AG04450 (cell line): ENCODE measurements at regions not wholly inside any gene's neighbourhood (a gene's known extent, or its start where the extent isn't known, plus 50 kb on each side); places are given as distances from the start of the nearest gene placed in this dataset.

ENCODE experiments used
- CTCF ChIA-PET: fragments of 300-600, 350-600 bp; formaldehyde crosslinking; extraction: SDS; loops from one replicate; lab custom pipeline; 2022; ENCODE audit warnings: antibody characterized with exemption, inconsistent platforms; lab: Charles Lee
- POLR2A ChIA-PET: fragments of 350-600 bp; formaldehyde crosslinking; extraction: SDS; loops from one replicate; lab custom pipeline; 2021; ENCODE audit warnings: antibody characterized with exemption, inconsistent platforms; lab: Yijun Ruan, JAX
- DNase-seq: peaks from one replicate; pipeline ENCODE4 v3.0.0-alpha.2; 2011; ENCODE audit warnings: low read depth, low spot score
- H3K27ac ChIP-seq: one replicate; pipeline ENCODE4 v1.5.1; 2012; ENCODE audit warnings: low read depth, low read length, control low read depth
- H3K27me3 ChIP-seq: one replicate; pipeline ENCODE4 v1.6.0; 2012; ENCODE audit warnings: low read length; ENCODE audit not compliant: control insufficient read depth, insufficient read depth
- H3K4me3 ChIP-seq: 2 replicates; pipeline ENCODE4 v1.5.1; 2011; ENCODE audit warnings: mild to moderate bottlenecking, low read depth, low read length, control low read depth
- H3K9me3 ChIP-seq: 2 replicates; pipeline ENCODE4 v1.5.1; 2012; ENCODE audit warnings: low read length; ENCODE audit not compliant: control insufficient read depth, insufficient read depth
- CTCF ChIP-seq: IDR thresholded peaks from 2 replicates; pipeline ENCODE4 v1.5.1; 2011; ENCODE audit warnings: low read depth, low read length, control low read depth, inconsistent platforms

- H3K9me3 ChIP-seq = 0 out of 2 replicates have a peak, but pooled peaks cover 4% of the 10 kb centered on the region
- no peak for TF ChIP-seq CTCF
- H3K27me3 ChIP-seq = no peaks in the 10 kb centered on the region
- CTCF ChIA-PET = no interaction called here
- no peak overlapping the region for H3K27ac ChIP-seq
- H3K4me3 ChIP-seq = no peak overlapping the region
- POLR2A ChIA-PET = no interaction called here
- no peak for DNase-seq
These were observed 886.2 kb downstream of the ARAP2 start for GRCh38 chr4:35358001-35358584.

GRCh38 chr4:35364321-35364870 is 879.9 kb downstream of the ARAP2 start:
- H3K4me3 ChIP-seq = no peak overlapping the region
- no peak for TF ChIP-seq CTCF
- no peaks in the 10 kb centered on the region for H3K27me3 ChIP-seq
- peaks cover 18% of the 10 kb centered on the region for H3K9me3 ChIP-seq
- ChIA-PET CTCF (no interaction called here), POLR2A (no interaction called here)
- H3K27ac ChIP-seq = no peak overlapping the region
- DNase-seq = no peak

- Histone ChIP-seq H3K27ac (no peak overlapping the region), H3K4me3 (no peak overlapping the region), H3K27me3 (no peaks in the 10 kb centered on the region), H3K9me3 (peaks cover 18% of the 10 kb centered on the region)
- ChIA-PET CTCF (no interaction called here), POLR2A (no interaction called here)
- no peak for DNase-seq
- TF ChIP-seq CTCF = no peak
These were observed 879.1 kb downstream of the ARAP2 start for GRCh38 chr4:35365186-35365585.

- no peak overlapping the region for H3K27ac ChIP-seq
- H3K4me3 ChIP-seq = no peak overlapping the region
- CTCF ChIA-PET = no interaction called here
- no peak for DNase-seq
- no peaks in the 10 kb centered on the region for H3K27me3 ChIP-seq
- TF ChIP-seq CTCF = no peak
- POLR2A ChIA-PET = no interaction called here
- peaks cover 2% of the 10 kb centered on the region; the same call in 1 of the 2 replicates for H3K9me3 ChIP-seq
These were observed 844.4 kb downstream of the ARAP2 start for GRCh38 chr4:35399912-35400311.

- H3K4me3 ChIP-seq = no peak overlapping the region
- no peak overlapping the region for H3K27ac ChIP-seq
- peaks cover 4% of the 10 kb centered on the region; the same call in 1 of the 2 replicates for H3K9me3 ChIP-seq
- TF ChIP-seq CTCF = no peak
- no peak for DNase-seq
- ChIA-PET CTCF (no interaction called here), POLR2A (no interaction called here)
- no peaks in the 10 kb centered on the region for H3K27me3 ChIP-seq
These were observed 821.2 kb downstream of the ARAP2 start for GRCh38 chr4:35423104-35423503.
